SJSA1 (cell line): ENCODE measurements at regions not wholly inside any gene's neighbourhood (a gene's known extent, or its start where the extent isn't known, plus 50 kb on each side); places are given as distances from the start of the nearest gene placed in this dataset.

Source experiments
- DNase-seq, 2 experiments: peaks; one replicate each; pipeline ENCODE4 v3.0.0-alpha.2; 2015 to 2020; ENCODE audit warnings: low spot score in 2 of 2, low read depth in 1 of 2
- H3K27ac ChIP-seq: fragments of 250-450 bp; sonication (Bioruptor Pico); 2 replicates; pipeline ENCODE4 v1.5.1; 2020; ENCODE audit warnings: mild to moderate bottlenecking, moderate library complexity
- H3K27me3 ChIP-seq: fragments of 250-450 bp; sonication (Bioruptor Pico); replicated peaks from 2 replicates; pipeline ENCODE4 v1.5.1; 2020; ENCODE audit warnings: mild to moderate bottlenecking, moderate library complexity
- H3K36me3 ChIP-seq: fragments of 250-450 bp; sonication (Bioruptor Pico); 2 replicates; pipeline ENCODE4 v1.5.1; 2020; ENCODE audit warnings: mild to moderate bottlenecking
- H3K4me1 ChIP-seq: fragments of 250-450 bp; sonication (Bioruptor Pico); replicated peaks from 2 replicates; pipeline ENCODE4 v1.6.1; 2021; ENCODE audit warnings: mild to moderate bottlenecking
- H3K4me3 ChIP-seq: fragments of 250-450 bp; sonication (Bioruptor Pico); 2 replicates; pipeline ENCODE4 v1.5.1; 2020; ENCODE audit warnings: mild to moderate bottlenecking
- H3K9me3 ChIP-seq: fragments of 250-450 bp; sonication (Bioruptor Pico); replicated peaks from 2 replicates; pipeline ENCODE4 v1.5.1; 2020; ENCODE audit warnings: mild to moderate bottlenecking

DNA sequence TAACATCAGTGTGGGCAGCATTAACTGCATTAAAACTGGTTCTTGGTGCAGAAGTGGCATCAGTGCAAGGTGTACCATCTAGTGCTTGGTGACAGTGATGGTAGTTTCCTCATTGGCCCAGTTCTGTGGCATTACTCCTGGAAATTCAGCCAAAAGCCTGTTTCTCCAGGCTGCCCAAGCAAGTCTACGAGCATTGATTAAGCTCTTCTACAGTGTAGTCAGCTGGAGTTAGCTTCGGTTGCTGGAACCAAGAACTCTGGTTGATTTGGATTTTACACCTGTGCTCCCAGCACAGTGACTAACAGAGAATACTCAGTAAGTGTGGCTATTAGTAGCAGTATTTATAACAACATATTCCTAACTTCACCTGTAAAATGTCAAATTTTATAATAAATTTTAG lies 84.9 kb upstream of the ZDHHC17 start:
- no peaks in the 10 kb centered on the region for H3K9me3 ChIP-seq
- no peaks in the 10 kb centered on the region for H3K27me3 ChIP-seq
- H3K36me3 ChIP-seq: no peaks in the 10 kb centered on the region
- H3K4me1 ChIP-seq: no peaks in the 10 kb centered on the region
- H3K27ac ChIP-seq: no peak overlapping the region
- no peak for DNase-seq
- no peak overlapping the region for H3K4me3 ChIP-seq

GRCh38 chr12:76679778-76680177 lies 84.1 kb upstream of the ZDHHC17 start:
- no peaks in the 10 kb centered on the region for H3K9me3 ChIP-seq
- H3K27ac ChIP-seq: no peak overlapping the region
- DNase-seq: no peak
- H3K36me3 ChIP-seq: no peaks in the 10 kb centered on the region
- H3K4me3 ChIP-seq: no peak overlapping the region
- H3K4me1 ChIP-seq: no peaks in the 10 kb centered on the region
- no peaks in the 10 kb centered on the region for H3K27me3 ChIP-seq

GRCh38 chr12:76680940-76681339 lies 83.0 kb upstream of the ZDHHC17 start:
- Histone ChIP-seq H3K4me3 (no peak overlapping the region), H3K27ac (no peak overlapping the region), H3K9me3 (no peaks in the 10 kb centered on the region)

DNA sequence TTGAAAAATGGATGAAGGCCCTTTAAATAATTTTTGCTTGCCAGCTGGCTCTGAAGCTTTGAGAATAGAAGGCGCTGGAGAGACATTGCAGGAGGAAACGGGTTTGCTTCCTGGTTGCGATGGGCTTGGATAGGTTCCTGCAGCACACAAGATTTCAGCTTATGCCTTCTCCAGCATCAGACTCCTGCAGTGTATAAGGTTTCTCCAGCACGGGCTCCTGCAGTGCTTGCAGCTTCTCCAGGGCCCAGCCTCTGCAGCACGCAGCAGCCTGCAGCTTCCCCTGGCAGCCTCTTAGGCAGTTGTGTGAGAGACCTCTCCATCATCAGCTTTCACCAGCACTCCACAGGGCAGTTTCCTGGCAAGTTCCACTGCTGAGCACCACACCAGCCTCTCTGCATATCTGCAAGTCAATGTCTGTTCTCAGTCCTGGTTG lies 78.7 kb upstream of the ZDHHC17 start:
- Histone ChIP-seq H3K36me3 (no peaks in the 10 kb centered on the region), H3K27me3 (no peaks in the 10 kb centered on the region), H3K9me3 (no peaks in the 10 kb centered on the region), H3K4me1 (no peaks in the 10 kb centered on the region), H3K4me3 (no peak overlapping the region), H3K27ac (no peak overlapping the region)
- DNase-seq: no peak

More at GRCh38 chr12:76680940-76681339, 83.0 kb upstream of the ZDHHC17 start:
- Histone ChIP-seq H3K4me1 (no peaks in the 10 kb centered on the region), H3K27me3 (no peaks in the 10 kb centered on the region), H3K36me3 (no peaks in the 10 kb centered on the region)
- DNase-seq: no peak

DNA sequence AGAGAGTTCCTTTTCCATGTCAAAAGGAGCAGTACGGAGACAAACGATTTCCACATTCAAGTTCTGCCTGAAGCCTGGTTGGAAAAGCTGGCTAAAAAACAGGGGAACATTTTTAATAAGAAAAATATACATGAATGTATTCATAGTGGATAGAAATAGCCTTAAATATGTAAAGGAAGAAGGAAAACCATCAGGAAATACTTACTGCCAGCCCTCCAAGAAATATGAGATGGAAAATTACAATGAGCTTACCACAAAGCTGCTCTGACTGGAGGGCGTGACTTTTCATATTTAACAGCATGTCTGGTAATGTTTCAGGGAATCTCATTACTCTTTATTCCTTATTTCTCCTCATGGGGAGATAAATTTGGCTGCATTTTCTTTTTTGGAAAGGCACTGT lies 75.9 kb upstream of the ZDHHC17 start:
- Histone ChIP-seq H3K9me3 (no peaks in the 10 kb centered on the region), H3K4me1 (no peaks in the 10 kb centered on the region), H3K27ac (no peak overlapping the region), H3K36me3 (no peaks in the 10 kb centered on the region), H3K27me3 (no peaks in the 10 kb centered on the region), H3K4me3 (no peak overlapping the region)
- DNase-seq: no peak

- no peak for DNase-seq
- H3K4me1 ChIP-seq: no peaks in the 10 kb centered on the region
Observed at GRCh38 chr12:76688631-76689030, 75.3 kb upstream of the ZDHHC17 start.

GRCh38 chr12:76690921-76691700 lies 72.8 kb upstream of the ZDHHC17 start:
- Histone ChIP-seq H3K4me3 (no peak overlapping the region), H3K4me1 (no peaks in the 10 kb centered on the region), H3K36me3 (no peaks in the 10 kb centered on the region), H3K27ac (no peak overlapping the region), H3K9me3 (no peaks in the 10 kb centered on the region), H3K27me3 (no peaks in the 10 kb centered on the region)
- DNase-seq: no peak

More at GRCh38 chr12:76688631-76689030, 75.3 kb upstream of the ZDHHC17 start:
- no peaks in the 10 kb centered on the region for H3K36me3 ChIP-seq
- H3K27me3 ChIP-seq: no peaks in the 10 kb centered on the region
- H3K9me3 ChIP-seq: no peaks in the 10 kb centered on the region
- no peak overlapping the region for H3K27ac ChIP-seq
- no peak overlapping the region for H3K4me3 ChIP-seq

DNA sequence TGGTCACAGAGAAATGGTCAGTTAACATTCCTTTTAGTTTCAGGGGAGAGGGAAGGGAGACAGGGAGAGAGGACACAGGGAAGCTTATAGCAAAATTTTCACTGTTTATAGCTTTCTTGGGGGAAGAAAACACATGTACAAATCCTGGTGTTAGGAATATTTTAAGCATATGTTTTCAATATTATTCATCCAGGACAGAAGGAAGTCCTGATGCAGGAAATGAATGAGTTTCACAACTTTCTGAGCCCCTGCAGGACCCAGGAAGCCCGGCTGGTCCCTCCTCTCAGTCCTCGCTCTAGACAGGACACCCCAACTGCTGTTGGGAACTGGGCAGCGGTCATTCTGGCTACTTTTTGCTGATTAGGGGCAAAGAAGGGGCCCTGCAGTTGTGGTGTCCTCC lies 71.1 kb upstream of the ZDHHC17 start:
- Histone ChIP-seq H3K4me1 (no peaks in the 10 kb centered on the region), H3K4me3 (no peak overlapping the region), H3K27ac (no peak overlapping the region), H3K36me3 (no peaks in the 10 kb centered on the region), H3K27me3 (no peaks in the 10 kb centered on the region), H3K9me3 (no peaks in the 10 kb centered on the region)
- DNase-seq: no peak

DNA sequence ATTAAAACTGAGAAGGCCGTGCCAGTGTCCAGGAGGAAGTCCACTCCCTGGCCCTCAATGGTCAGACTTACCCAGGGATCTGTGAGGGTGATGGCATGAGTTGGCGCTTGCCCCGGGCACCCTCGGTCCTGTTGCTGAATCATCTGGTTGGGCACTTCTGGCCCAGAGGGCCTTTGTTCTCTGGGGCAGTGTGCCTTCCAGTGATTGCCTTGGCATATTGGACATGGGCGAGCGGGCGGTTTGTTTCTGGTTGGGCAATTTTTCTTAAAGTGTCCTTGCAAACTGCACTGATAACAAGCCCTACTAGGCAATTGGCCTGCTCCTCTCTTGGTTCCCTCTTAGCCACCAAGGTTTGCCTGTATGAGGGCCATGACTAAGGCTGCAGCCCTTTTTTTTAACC lies 69.5 kb upstream of the ZDHHC17 start:
- no peaks in the 10 kb centered on the region for H3K27me3 ChIP-seq
- H3K36me3 ChIP-seq: no peaks in the 10 kb centered on the region
- H3K4me3 ChIP-seq: no peak overlapping the region
- H3K9me3 ChIP-seq: no peaks in the 10 kb centered on the region
- no peak for DNase-seq
- no peak overlapping the region for H3K27ac ChIP-seq
- no peaks in the 10 kb centered on the region for H3K4me1 ChIP-seq

DNA sequence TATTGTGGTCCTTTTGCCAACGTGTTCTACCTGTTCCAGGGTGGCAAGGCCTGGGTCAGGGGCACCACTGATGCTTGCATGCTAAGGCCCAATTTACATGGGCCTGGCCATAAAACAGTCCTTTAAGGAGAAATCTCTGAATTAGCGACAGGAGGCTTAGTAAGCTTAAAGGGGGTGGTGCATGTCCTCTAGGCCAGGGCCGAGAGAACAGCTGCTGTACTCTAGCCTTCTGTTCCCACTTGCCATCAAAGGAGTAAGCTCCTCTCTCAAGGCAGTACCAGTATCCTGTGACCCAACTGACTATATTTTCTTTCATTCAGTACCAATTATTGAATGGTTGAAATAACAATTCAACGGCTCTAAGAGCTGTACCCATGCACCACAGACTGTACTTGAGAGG lies 67.7 kb upstream of the ZDHHC17 start:
- H3K4me3 ChIP-seq: no peak overlapping the region
- no peaks in the 10 kb centered on the region for H3K36me3 ChIP-seq
- no peak overlapping the region for H3K27ac ChIP-seq
- no peaks in the 10 kb centered on the region for H3K9me3 ChIP-seq
- no peak for DNase-seq
- no peaks in the 10 kb centered on the region for H3K27me3 ChIP-seq
- no peaks in the 10 kb centered on the region for H3K4me1 ChIP-seq

DNA sequence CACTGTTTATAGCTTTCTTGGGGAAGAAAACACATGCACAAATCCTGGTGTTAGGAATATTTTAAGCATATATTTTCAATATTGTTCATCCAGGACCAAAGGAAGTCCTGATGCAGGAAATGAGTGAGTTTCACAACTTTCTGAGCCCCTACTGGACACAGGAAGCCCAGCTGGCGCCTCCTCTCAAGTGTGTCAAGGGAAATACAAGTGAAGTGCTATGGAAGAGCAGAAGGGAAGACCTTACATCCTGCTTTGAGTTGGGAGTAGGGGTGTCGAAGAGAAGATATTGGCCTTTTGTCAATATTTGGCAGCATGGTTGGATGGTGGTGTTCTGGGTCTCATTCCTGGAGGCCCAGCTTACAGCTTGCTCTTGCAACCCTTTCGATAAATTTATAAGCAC lies 66.1 kb upstream of the ZDHHC17 start:
- no peak for DNase-seq
- Histone ChIP-seq H3K36me3 (no peaks in the 10 kb centered on the region), H3K27me3 (no peaks in the 10 kb centered on the region), H3K27ac (no peak overlapping the region), H3K4me3 (no peak overlapping the region), H3K4me1 (no peaks in the 10 kb centered on the region), H3K9me3 (no peaks in the 10 kb centered on the region)

GRCh38 chr12:76698316-76698715 lies 65.6 kb upstream of the ZDHHC17 start:
- H3K27me3 ChIP-seq: no peaks in the 10 kb centered on the region
- no peaks in the 10 kb centered on the region for H3K9me3 ChIP-seq
- H3K4me1 ChIP-seq: no peaks in the 10 kb centered on the region
- no peaks in the 10 kb centered on the region for H3K36me3 ChIP-seq
- no peak for DNase-seq
- H3K27ac ChIP-seq: no peak overlapping the region
- H3K4me3 ChIP-seq: no peak overlapping the region

DNA sequence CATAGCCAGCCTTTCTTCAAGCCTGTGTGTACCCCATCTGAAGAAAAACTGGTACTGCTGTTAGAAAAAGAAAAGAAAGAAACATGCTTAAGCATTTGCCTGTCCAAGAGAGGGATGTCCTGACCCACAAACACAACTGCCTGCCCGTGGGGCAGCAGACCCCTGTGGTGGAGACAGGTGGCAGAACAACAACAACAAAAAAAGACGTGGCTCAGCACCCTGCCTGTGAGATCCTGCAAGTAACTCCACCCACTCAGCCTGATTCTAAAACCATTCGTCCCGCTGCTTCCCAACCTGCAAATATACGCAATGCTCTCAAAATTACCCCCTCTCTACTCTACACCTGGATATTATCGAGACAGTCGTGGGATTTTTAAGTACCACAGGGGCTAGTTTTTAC lies 64.9 kb upstream of the ZDHHC17 start:
- Histone ChIP-seq H3K9me3 (no peaks in the 10 kb centered on the region), H3K4me1 (0 out of 2 replicates have a peak, but pooled peaks cover 4% of the 10 kb centered on the region), H3K36me3 (no peaks in the 10 kb centered on the region), H3K27me3 (no peaks in the 10 kb centered on the region), H3K4me3 (no peak overlapping the region), H3K27ac (no peak overlapping the region)
- no peak for DNase-seq

DNA sequence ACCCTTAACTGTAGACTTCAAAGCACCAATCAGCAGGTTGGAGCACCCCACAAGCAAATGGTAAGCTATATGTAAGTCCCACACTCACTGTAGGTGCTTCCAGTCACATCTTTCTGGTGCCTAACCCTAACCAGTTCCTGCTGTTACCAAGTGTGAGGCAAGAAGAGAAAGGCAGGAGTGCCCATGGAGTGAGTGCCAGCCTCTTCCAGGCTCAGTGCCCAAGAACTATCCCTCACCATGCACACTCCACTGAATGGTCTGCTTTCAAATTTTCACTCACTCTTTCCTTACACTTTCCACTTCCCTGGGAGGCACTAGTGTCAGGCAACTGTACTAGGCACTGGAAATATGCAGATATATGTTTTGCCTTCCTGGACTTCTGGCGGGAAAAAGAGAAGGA lies 62.2 kb upstream of the ZDHHC17 start:
- DNase-seq: no peak

GRCh38 chr12:76702946-76703345 lies 61.0 kb upstream of the ZDHHC17 start:
- Histone ChIP-seq H3K4me1 (peaks cover 26% of the 10 kb centered on the region), H3K27ac (no peak overlapping the region), H3K4me3 (no peak overlapping the region), H3K36me3 (no peaks in the 10 kb centered on the region), H3K9me3 (no peaks in the 10 kb centered on the region), H3K27me3 (no peaks in the 10 kb centered on the region)
- no peak for DNase-seq

More for the DNA sequence above, 62.2 kb upstream of the ZDHHC17 start:
- Histone ChIP-seq H3K4me3 (no peak overlapping the region), H3K27ac (no peak overlapping the region), H3K27me3 (no peaks in the 10 kb centered on the region), H3K9me3 (no peaks in the 10 kb centered on the region), H3K4me1 (peaks cover 15% of the 10 kb centered on the region), H3K36me3 (no peaks in the 10 kb centered on the region)
